Gastrocnemius medialis (tissue), 4 donors: ENCODE measurements at regions not wholly inside any gene's neighbourhood (a gene's known extent, or its start where the extent isn't known, plus 50 kb on each side); places are given as distances from the start of the nearest gene placed in this dataset.

ENCODE experiments used
- POLR2A ChIP-seq, 2 donors: fragments of 450-650 bp; IDR thresholded peaks; one replicate each; pipeline ENCODE4 v1.6.1; 2017; ENCODE audit warnings: antibody characterized with exemption in 2 of 2, mild to moderate bottlenecking in 2 of 2, moderate library complexity in 2 of 2
- TF ChIP-seq, protein P1 (sequence below), 5 experiments: fragments of 450-650 bp in 3 of 5; fragments of 200-600 bp in 2 of 5; sonication (generic) in 2 of 5; IDR thresholded peaks in 4 of 5; conservative IDR thresholded peaks in 1 of 5; 1 replicate in 4 of 5; 2 replicates in 1 of 5; pipeline ENCODE4 v1.5.1; 2016 to 2019; ENCODE audit warnings: antibody characterized with exemption in 5 of 5, mild to moderate bottlenecking in 3 of 5, moderate library complexity in 3 of 5

DNA sequence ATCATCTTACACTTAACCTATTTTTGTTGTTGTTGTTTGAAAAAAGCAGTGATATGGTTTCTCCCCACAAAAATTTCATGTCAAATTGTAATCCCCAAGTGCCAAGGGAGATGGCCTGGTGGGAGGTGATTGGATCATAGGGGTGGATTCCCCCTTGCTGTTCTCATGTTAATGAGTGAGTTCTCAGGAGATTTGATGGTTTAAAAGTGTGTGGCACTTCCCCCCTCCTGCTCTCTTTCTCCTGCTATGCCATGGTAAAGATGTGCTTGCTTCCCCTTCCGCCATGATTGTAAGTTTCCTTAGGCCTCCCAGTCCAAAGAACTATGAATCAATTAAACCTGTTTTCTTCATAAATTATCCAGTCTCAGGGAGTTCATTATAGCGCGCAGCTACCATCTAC, 1362.7 kb upstream of the FAM98A start:
- TF ChIP-seq, protein P1, sequence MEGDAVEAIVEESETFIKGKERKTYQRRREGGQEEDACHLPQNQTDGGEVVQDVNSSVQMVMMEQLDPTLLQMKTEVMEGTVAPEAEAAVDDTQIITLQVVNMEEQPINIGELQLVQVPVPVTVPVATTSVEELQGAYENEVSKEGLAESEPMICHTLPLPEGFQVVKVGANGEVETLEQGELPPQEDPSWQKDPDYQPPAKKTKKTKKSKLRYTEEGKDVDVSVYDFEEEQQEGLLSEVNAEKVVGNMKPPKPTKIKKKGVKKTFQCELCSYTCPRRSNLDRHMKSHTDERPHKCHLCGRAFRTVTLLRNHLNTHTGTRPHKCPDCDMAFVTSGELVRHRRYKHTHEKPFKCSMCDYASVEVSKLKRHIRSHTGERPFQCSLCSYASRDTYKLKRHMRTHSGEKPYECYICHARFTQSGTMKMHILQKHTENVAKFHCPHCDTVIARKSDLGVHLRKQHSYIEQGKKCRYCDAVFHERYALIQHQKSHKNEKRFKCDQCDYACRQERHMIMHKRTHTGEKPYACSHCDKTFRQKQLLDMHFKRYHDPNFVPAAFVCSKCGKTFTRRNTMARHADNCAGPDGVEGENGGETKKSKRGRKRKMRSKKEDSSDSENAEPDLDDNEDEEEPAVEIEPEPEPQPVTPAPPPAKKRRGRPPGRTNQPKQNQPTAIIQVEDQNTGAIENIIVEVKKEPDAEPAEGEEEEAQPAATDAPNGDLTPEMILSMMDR (IDR thresholded peaks at IDR 0.05 in 4 of 5, conservative IDR thresholded peaks at IDR 0.05 in 1 of 5), result no peak
- TF ChIP-seq POLR2A (IDR thresholded peaks at IDR 0.05), result no peak
